HepG2 (cell line): ENCODE measurements at regions not wholly inside any gene's neighbourhood (a gene's known extent, or its start where the extent isn't known, plus 50 kb on each side); places are given as distances from the start of the nearest gene placed in this dataset.

ENCODE experiments used
- CTCF ChIP-seq: sonication (generic); formaldehyde crosslinking; IDR thresholded peaks from 2 replicates; pipeline ENCODE4 v1.5.0; 2020; ENCODE audit warnings: mild to moderate bottlenecking, missing genetic modification reagents, moderate library complexity
- GFI1 ChIP-seq: sonication (generic); formaldehyde crosslinking; IDR thresholded peaks from 2 replicates; pipeline ENCODE4 v1.5.0; 2020; ENCODE audit warnings: missing genetic modification reagents, mild to moderate bottlenecking, borderline replicate concordance
- KDM5A ChIP-seq: fragments of 200-600 bp; sonication (generic); IDR thresholded peaks from 2 replicates; pipeline ENCODE4 v1.7.0; 2018; ENCODE audit warnings: antibody characterized with exemption, mild to moderate bottlenecking, low read length, borderline replicate concordance
- NFYB ChIP-seq: sonication (generic); formaldehyde crosslinking; IDR thresholded peaks from 2 replicates; pipeline ENCODE4 v1.4.0; 2020; ENCODE audit warnings: missing genetic modification reagents
- RXRA ChIP-seq: sonication (generic); formaldehyde crosslinking; IDR thresholded peaks from 2 replicates; pipeline ENCODE4 v1.5.1; 2020; ENCODE audit warnings: missing genetic modification reagents
- SRF ChIP-seq: IDR thresholded peaks from 2 replicates; pipeline ENCODE4 v1.6.1; 2011; ENCODE audit warnings: mild to moderate bottlenecking, low read depth, low read length, moderate library complexity
- UBTF ChIP-seq: sonication (generic); formaldehyde crosslinking; IDR thresholded peaks from 2 replicates; pipeline ENCODE4 v1.4.0; 2020; ENCODE audit warnings: mild to moderate bottlenecking, missing genetic modification reagents
- ZNF253 ChIP-seq: sonication (generic); formaldehyde crosslinking; IDR thresholded peaks from 2 replicates; pipeline ENCODE4 v1.8.0; 2022; ENCODE audit warnings: mild to moderate bottlenecking, missing genetic modification reagents, borderline replicate concordance
- ZNF841 ChIP-seq: sonication (generic); formaldehyde crosslinking; IDR thresholded peaks from 2 replicates; pipeline ENCODE4 v1.8.1; 2023; ENCODE audit warnings: missing genetic modification reagents, borderline replicate concordance
- TF ChIP-seq, protein P1 (sequence below): IDR thresholded peaks from 2 replicates; pipeline ENCODE4 v1.6.1; 2016; ENCODE audit warnings: missing biosample characterization, missing genetic modification reagents, low read depth
- TF ChIP-seq, protein P2 (sequence below): sonication (generic); formaldehyde crosslinking; IDR thresholded peaks from 2 replicates; pipeline ENCODE4 v1.9.0; 2022; ENCODE audit warnings: low read depth, missing genetic modification reagents

DNA sequence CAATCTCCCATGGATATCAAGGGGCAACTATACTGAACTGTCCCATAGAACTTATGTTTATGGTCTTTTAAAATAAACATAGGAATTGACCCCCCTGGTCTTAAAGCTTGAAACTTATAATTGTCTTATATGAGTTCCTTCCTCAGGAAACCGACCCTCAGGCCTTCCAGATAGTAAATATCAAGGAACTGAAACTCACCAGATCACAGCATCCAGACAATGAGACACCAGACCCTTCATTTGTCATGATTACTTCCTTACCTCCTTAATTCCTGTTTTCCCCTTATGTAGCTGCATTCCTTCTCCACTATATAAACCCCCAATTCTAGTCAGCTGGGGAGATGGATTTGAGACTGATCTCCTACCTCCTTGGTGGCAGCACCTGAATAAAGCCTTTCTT is 94.8 kb upstream of the GRPR start:
- TF ChIP-seq, protein P1, sequence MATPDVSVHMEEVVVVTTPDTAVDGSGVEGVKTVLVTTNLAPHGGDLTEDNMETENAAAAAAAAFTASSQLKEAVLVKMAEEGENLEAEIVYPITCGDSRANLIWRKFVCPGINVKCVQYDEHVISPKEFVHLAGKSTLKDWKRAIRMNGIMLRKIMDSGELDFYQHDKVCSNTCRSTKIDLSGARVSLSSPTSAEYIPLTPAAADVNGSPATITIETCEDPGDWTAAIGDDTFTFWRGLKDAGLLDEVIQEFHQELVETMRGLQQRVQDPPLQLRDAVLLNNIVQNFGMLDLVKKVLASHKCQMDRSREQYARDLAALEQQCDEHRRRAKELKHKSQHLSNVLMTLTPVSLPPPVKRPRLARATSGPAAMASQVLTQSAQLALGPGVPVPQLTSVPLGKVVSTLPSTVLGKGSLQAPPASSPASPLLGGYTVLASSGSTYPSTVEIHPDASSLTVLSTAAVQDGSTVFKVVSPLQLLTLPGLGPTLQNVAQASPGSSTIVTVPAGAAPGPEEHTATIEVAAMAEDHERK (CRISPR knock-in tag) = no peak
- TF ChIP-seq CTCF (no peak), GFI1 (CRISPR knock-in tag) (no peak), UBTF (CRISPR knock-in tag) (no peak), NFYB (CRISPR knock-in tag) (no peak), ZNF841 (CRISPR knock-in tag) (no peak), RXRA (CRISPR knock-in tag) (no peak), KDM5A (no peak), ZNF253 (CRISPR knock-in tag) (no peak), SRF (no peak)
- TF ChIP-seq, protein P2, sequence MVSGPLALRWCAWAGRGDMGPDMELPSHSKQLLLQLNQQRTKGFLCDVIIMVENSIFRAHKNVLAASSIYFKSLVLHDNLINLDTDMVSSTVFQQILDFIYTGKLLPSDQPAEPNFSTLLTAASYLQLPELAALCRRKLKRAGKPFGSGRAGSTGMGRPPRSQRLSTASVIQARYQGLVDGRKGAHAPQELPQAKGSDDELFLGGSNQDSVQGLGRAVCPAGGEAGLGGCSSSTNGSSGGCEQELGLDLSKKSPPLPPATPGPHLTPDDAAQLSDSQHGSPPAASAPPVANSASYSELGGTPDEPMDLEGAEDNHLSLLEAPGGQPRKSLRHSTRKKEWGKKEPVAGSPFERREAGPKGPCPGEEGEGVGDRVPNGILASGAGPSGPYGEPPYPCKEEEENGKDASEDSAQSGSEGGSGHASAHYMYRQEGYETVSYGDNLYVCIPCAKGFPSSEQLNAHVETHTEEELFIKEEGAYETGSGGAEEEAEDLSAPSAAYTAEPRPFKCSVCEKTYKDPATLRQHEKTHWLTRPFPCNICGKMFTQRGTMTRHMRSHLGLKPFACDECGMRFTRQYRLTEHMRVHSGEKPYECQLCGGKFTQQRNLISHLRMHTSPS (CRISPR knock-in tag) = no peak
